Smooth muscle cell (in vitro differentiated cells): ENCODE measurements at regions not wholly inside any gene's neighbourhood (a gene's known extent, or its start where the extent isn't known, plus 50 kb on each side); places are given as distances from the start of the nearest gene placed in this dataset.
"Not testable (repeated sequence)": the region's sequence is repeated elsewhere in the genome, so short reads cannot be mapped to it uniquely, and the experiment has no call there.

ENCODE experiments used
- DNase-seq: peaks from one replicate; lab custom pipeline; 2025; ENCODE audit not compliant: unreplicated experiment; lab: John Stamatoyannopoulos, UW
- H2AFZ ChIP-seq: fragments of 200-600 bp; sonication (generic); 2 replicates; pipeline ENCODE4 v1.6.0; 2016; ENCODE audit warnings: antibody characterized with exemption, low read depth, mild to moderate bottlenecking
- H3F3A ChIP-seq: fragments of 200-600 bp; sonication (generic); 2 replicates; pipeline ENCODE4 v1.6.0; 2017; ENCODE audit warnings: antibody characterized with exemption, low read depth
- H3K27ac ChIP-seq: fragments of 200-600 bp; sonication (generic); 2 replicates; pipeline ENCODE4 v1.5.1; 2016; ENCODE audit warnings: low read depth, mild to moderate bottlenecking
- H3K27me3 ChIP-seq: fragments of 200-600 bp; sonication (generic); 2 replicates; pipeline ENCODE4 v1.6.1; 2016; ENCODE audit warnings: low read depth, mild to moderate bottlenecking
- H3K36me3 ChIP-seq: fragments of 200-600 bp; sonication (generic); 2 replicates; pipeline ENCODE4 v1.5.1; 2016; ENCODE audit warnings: low read depth
- H3K4me1 ChIP-seq: fragments of 200-600 bp; sonication (generic); 2 replicates; pipeline ENCODE4 v1.5.1; 2016; ENCODE audit warnings: low read depth
- H3K4me2 ChIP-seq: fragments of 200-600 bp; sonication (generic); 2 replicates; pipeline ENCODE4 v1.6.0; 2016; ENCODE audit warnings: mild to moderate bottlenecking
- H3K4me3 ChIP-seq: fragments of 200-600 bp; sonication (generic); 2 replicates; pipeline ENCODE4 v1.5.1; 2016; ENCODE audit warnings: mild to moderate bottlenecking
- H3K79me2 ChIP-seq: fragments of 200-600 bp; sonication (generic); 2 replicates; pipeline ENCODE4 v1.6.0; 2016; ENCODE audit warnings: low read depth, mild to moderate bottlenecking
- H3K9ac ChIP-seq: fragments of 200-600 bp; sonication (generic); 2 replicates; pipeline ENCODE4 v1.6.0; 2016; ENCODE audit warnings: low read depth
- H3K9me3 ChIP-seq: fragments of 200-600 bp; sonication (generic); replicated peaks from 2 replicates; pipeline ENCODE4 v1.5.1; 2016; ENCODE audit warnings: low read depth
- H4K20me1 ChIP-seq: fragments of 200-600 bp; sonication (generic); 2 replicates; pipeline ENCODE4 v1.6.0; 2016; ENCODE audit warnings: low read depth
- WGBS: methylation state at CpG from one replicate; pipeline ENCODE4 v1.1.7; 2016; ENCODE audit warnings: low lambda C conversion rate; 5-methylcytosine and 5-hydroxymethylcytosine counted together
- TF ChIP-seq, protein P1 (sequence below): fragments of 200-600 bp; sonication (generic); IDR thresholded peaks from 2 replicates; pipeline ENCODE4 v1.5.1; 2017; ENCODE audit warnings: borderline replicate concordance, mild to moderate bottlenecking, antibody characterized with exemption; ENCODE audit not compliant: insufficient read depth, poor library complexity, severe bottlenecking

DNA sequence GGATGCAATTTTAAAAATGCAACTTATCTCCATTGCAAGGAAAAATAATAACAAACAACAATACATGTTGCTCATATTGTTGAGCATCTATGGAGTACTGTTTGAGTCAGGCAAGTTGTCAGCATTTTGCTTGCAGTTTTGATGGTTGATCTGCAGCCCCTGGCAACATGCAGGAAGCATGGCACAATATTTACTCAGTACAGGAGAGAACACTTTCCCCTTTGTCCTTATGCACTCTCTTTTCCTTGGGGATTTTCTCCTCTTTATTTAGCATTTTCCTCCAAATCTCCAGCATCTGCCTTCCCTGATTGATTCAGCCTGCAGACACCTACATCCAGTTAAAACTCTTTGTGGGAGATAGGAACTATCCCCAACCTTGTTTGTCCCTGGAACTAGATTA, 620.5 kb upstream of the LRRN3 start:
- H3K9ac ChIP-seq, result no peak overlapping the region
- H3K27me3 ChIP-seq, result no peaks in the 10 kb centered on the region
- H2AFZ ChIP-seq, result no peak overlapping the region
- no peaks in the 10 kb centered on the region for H3K36me3 ChIP-seq
- no peaks in the 10 kb centered on the region for H4K20me1 ChIP-seq
- H3K9me3 ChIP-seq, result no peaks in the 10 kb centered on the region
- DNase-seq, result no peak
- TF ChIP-seq, protein P1, sequence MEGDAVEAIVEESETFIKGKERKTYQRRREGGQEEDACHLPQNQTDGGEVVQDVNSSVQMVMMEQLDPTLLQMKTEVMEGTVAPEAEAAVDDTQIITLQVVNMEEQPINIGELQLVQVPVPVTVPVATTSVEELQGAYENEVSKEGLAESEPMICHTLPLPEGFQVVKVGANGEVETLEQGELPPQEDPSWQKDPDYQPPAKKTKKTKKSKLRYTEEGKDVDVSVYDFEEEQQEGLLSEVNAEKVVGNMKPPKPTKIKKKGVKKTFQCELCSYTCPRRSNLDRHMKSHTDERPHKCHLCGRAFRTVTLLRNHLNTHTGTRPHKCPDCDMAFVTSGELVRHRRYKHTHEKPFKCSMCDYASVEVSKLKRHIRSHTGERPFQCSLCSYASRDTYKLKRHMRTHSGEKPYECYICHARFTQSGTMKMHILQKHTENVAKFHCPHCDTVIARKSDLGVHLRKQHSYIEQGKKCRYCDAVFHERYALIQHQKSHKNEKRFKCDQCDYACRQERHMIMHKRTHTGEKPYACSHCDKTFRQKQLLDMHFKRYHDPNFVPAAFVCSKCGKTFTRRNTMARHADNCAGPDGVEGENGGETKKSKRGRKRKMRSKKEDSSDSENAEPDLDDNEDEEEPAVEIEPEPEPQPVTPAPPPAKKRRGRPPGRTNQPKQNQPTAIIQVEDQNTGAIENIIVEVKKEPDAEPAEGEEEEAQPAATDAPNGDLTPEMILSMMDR, result no peak
- no peak overlapping the region for H3K4me2 ChIP-seq
- no peaks in the 10 kb centered on the region for H3F3A ChIP-seq
- no peak overlapping the region for H3K27ac ChIP-seq
- H3K4me1 ChIP-seq, result no peaks in the 10 kb centered on the region
- no peaks in the 10 kb centered on the region for H3K79me2 ChIP-seq
- no peak overlapping the region for H3K4me3 ChIP-seq

DNA sequence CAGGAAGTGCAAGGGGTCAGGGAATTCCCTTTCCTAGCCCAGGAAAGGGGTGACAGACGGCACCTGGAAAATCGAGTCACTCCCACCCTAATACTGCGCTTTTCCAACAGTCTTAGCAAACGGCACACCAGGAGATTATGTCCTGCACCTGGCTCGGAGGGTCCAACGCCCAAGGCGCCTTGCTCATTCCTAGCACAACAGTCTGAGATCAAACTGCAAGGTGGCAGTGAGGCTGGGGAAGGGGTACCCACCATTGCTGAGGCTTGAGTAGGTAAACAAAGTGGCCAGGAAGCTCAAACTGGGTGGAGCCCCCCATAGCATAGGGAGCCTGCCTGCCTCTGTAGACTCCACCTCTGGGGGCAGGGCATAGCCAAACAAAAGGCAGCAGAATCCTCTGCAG, 618.5 kb upstream of the LRRN3 start:
- WGBS, result 78% methylated on average over 7 of the region's 7 CpGs
- not testable (repeated sequence) for H3K27me3 ChIP-seq, H3K9me3 ChIP-seq, H3K4me1 ChIP-seq, DNase-seq, H3K27ac ChIP-seq, H2AFZ ChIP-seq, H3K4me3 ChIP-seq, H3K9ac ChIP-seq, H3K79me2 ChIP-seq, H3F3A ChIP-seq, H4K20me1 ChIP-seq, H3K4me2 ChIP-seq, H3K36me3 ChIP-seq

DNA sequence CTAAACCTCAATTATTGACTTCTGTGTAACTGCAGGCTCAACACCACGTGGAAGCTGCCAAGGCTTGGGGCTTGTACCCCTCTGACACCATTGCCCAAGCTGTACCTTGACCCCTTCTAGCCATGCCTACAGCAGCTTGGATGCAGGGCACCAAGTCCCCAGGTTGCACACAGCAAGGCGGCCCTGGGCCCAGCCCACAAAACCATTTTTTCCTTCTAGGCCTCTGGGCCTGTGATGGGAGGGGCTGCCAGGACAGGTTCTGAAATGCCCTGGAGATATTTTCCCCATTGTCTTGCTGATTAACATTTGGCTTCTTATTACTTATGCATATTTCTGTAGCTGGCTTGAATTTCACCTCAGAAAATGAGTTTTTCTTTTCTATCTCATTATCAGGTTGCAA, 610.0 kb upstream of the LRRN3 start:
- Histone ChIP-seq H3K27me3 (no peaks in the 10 kb centered on the region), H3K4me1 (no peaks in the 10 kb centered on the region), H3F3A (no peaks in the 10 kb centered on the region), H3K36me3 (no peaks in the 10 kb centered on the region), H3K4me2 (no peak overlapping the region), H2AFZ (no peak overlapping the region), H3K9ac (no peak overlapping the region), H3K9me3 (no peaks in the 10 kb centered on the region), H3K79me2 (no peaks in the 10 kb centered on the region), H3K4me3 (no peak overlapping the region), H4K20me1 (no peaks in the 10 kb centered on the region), H3K27ac (no peak overlapping the region)
- 86% methylated on average over 2 of the region's 2 CpGs for WGBS
- TF ChIP-seq, protein P1, result no peak
- no peak for DNase-seq

DNA sequence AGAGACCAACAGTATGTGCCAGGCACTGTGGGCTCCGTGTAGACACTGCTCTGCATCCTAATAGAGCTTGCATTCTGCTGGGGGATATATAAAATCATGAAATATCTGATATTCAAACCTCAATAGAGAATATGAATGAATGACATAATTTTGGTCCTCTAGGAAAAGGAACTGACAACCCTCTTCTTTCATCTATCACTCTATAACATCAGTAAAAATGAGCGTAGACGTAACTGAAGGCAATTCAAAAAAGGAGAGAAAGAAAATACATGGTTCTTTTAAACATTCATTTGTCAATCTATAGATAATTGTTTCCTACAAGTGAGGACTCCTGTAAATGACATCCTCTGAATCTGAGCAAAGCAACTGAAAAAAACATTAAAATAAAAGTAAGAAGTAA, 607.4 kb upstream of the LRRN3 start:
- DNase-seq, result no peak
- no peak overlapping the region for H3K4me3 ChIP-seq
- no peak overlapping the region for H2AFZ ChIP-seq
- 94% methylated on average over 3 of the region's 3 CpGs for WGBS
- no peaks in the 10 kb centered on the region for H3K27me3 ChIP-seq
- H3K4me2 ChIP-seq, result no peak overlapping the region
- no peaks in the 10 kb centered on the region for H3K4me1 ChIP-seq
- H3K79me2 ChIP-seq, result no peaks in the 10 kb centered on the region
- no peaks in the 10 kb centered on the region for H4K20me1 ChIP-seq
- no peaks in the 10 kb centered on the region for H3K36me3 ChIP-seq
- no peak overlapping the region for H3K27ac ChIP-seq
- H3K9me3 ChIP-seq, result no peaks in the 10 kb centered on the region
- no peak overlapping the region for H3K9ac ChIP-seq
- TF ChIP-seq, protein P1, result no peak
- no peaks in the 10 kb centered on the region for H3F3A ChIP-seq
